ENCODE measurements at regions not wholly inside any gene's neighbourhood (a gene's known extent, or its start where the extent isn't known, plus 50 kb on each side); places are given as distances from the start of the nearest gene placed in this dataset.
A peak's percentile ranks its signal among the peaks of the same experiment; 100 is the strongest.

GRCh38 chr17:72033334-72033733 is 87.5 kb upstream of the SOX9 start:
- DNase-seq (ENCODE audit: low spot score in 2 of 2, unreplicated experiment in 2 of 2) = no peak
- H3K9me3 Mint-ChIP-seq = peaks cover 7% of the 10 kb centered on the region
- H3K27me3 Mint-ChIP-seq (ENCODE audit: low read depth) = no peaks in the 10 kb centered on the region
- no peak for TF ChIP-seq CTCF (IDR thresholded peaks at IDR 0.05; ENCODE audit: unreplicated experiment)
- H3K4me3 Mint-ChIP-seq = no peak overlapping the region
- H3K4me1 Mint-ChIP-seq = peaks cover 22% of the 10 kb centered on the region
- H3K36me3 Mint-ChIP-seq = no peaks in the 10 kb centered on the region
- peak overlapping the region; percentile 84 for H3K27ac Mint-ChIP-seq

GRCh38 chr17:72034000-72034399 is 86.8 kb upstream of the SOX9 start:
- no peaks in the 10 kb centered on the region for H3K27me3 Mint-ChIP-seq (ENCODE audit: low read depth)
- TF ChIP-seq CTCF (IDR thresholded peaks at IDR 0.05; ENCODE audit: unreplicated experiment) = no peak
- no peak overlapping the region for H3K27ac Mint-ChIP-seq
- H3K4me3 Mint-ChIP-seq = no peak overlapping the region
- DNase-seq (ENCODE audit: low spot score in 2 of 2, unreplicated experiment in 2 of 2) = no peak
- peaks cover 22% of the 10 kb centered on the region for H3K4me1 Mint-ChIP-seq
- H3K9me3 Mint-ChIP-seq = peaks cover 7% of the 10 kb centered on the region
- H3K36me3 Mint-ChIP-seq = no peaks in the 10 kb centered on the region

- peaks cover 5% of the 10 kb centered on the region for H3K27me3 Mint-ChIP-seq (ENCODE audit: low read depth)
- H3K36me3 Mint-ChIP-seq = no peaks in the 10 kb centered on the region
- H3K4me3 Mint-ChIP-seq = no peak overlapping the region
- peaks cover 7% of the 10 kb centered on the region for H3K9me3 Mint-ChIP-seq
- peaks cover 5% of the 10 kb centered on the region for H3K4me1 Mint-ChIP-seq
- DNase-seq (ENCODE audit: low spot score in 2 of 2, unreplicated experiment in 2 of 2) = no peak
- H3K27ac Mint-ChIP-seq = no peak overlapping the region
- TF ChIP-seq CTCF (IDR thresholded peaks at IDR 0.05; ENCODE audit: unreplicated experiment) = no peak
Observed at GRCh38 chr17:72038427-72038826, 82.4 kb upstream of the SOX9 start.

- Mint-ChIP-seq H3K4me1 (no peaks in the 10 kb centered on the region), H3K27me3 (ENCODE audit: low read depth) (peaks cover 5% of the 10 kb centered on the region), H3K27ac (no peak overlapping the region), H3K36me3 (no peaks in the 10 kb centered on the region), H3K4me3 (no peak overlapping the region), H3K9me3 (peaks cover 7% of the 10 kb centered on the region)
- TF ChIP-seq CTCF (IDR thresholded peaks at IDR 0.05; ENCODE audit: unreplicated experiment) = no peak
- no peak for DNase-seq (ENCODE audit: low spot score in 2 of 2, unreplicated experiment in 2 of 2)
Observed at GRCh38 chr17:72039490-72039889, 81.3 kb upstream of the SOX9 start.

GRCh38 chr17:72046178-72046577 is 74.6 kb upstream of the SOX9 start:
- no peak for DNase-seq (ENCODE audit: low spot score in 2 of 2, unreplicated experiment in 2 of 2)
- peaks cover 7% of the 10 kb centered on the region for H3K9me3 Mint-ChIP-seq
- H3K4me3 Mint-ChIP-seq = no peak overlapping the region
- no peak for TF ChIP-seq CTCF (IDR thresholded peaks at IDR 0.05; ENCODE audit: unreplicated experiment)
- H3K27me3 Mint-ChIP-seq (ENCODE audit: low read depth) = peaks cover 5% of the 10 kb centered on the region
- no peak overlapping the region for H3K27ac Mint-ChIP-seq
- no peaks in the 10 kb centered on the region for H3K4me1 Mint-ChIP-seq
- no peaks in the 10 kb centered on the region for H3K36me3 Mint-ChIP-seq
